ENCODE measurements at regions not wholly inside any gene's neighbourhood (a gene's known extent, or its start where the extent isn't known, plus 50 kb on each side); places are given as distances from the start of the nearest gene placed in this dataset.

DNA sequence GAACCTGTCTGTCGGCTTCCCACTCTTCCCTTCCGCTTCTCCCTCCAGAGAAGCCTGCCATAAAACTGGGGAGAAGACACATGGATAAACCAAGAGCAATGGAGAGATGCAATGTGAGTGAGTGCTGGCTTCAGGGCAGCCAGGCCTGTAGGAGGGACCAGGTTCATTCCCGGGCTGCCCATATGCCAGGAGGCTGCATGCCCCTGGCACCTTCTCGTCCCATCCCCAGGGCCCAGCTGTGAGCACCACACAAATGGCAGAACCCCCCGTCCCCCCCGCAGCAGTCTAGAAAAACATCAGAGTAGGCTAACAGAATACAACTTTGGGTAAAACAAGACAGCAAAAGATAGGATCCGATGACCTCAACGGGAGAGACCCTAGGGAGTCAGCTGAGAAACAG is 341.3 kb upstream of the SHH start:
- Histone ChIP-seq H3K4me1 (replicated peaks) (no peaks in the 10 kb centered on the region), H3K9me3 (no peaks in the 10 kb centered on the region), H3K27ac (no peak overlapping the region), H3K4me3 (no peak overlapping the region), H3K36me3 (no peaks in the 10 kb centered on the region), H3K27me3 (replicated peaks; ENCODE audit: insufficient read depth) (no peaks in the 10 kb centered on the region)
- intact Hi-C loops (cut with DNase I): no loop called here
- DNase-seq (ENCODE audit: low spot score): no peak
- WGBS: 91% methylated on average over 8 of the region's 8 CpGs
- no peak for TF ChIP-seq POLR2AphosphoS5 (IDR thresholded peaks at IDR 0.05)
- TF ChIP-seq, protein P1, sequence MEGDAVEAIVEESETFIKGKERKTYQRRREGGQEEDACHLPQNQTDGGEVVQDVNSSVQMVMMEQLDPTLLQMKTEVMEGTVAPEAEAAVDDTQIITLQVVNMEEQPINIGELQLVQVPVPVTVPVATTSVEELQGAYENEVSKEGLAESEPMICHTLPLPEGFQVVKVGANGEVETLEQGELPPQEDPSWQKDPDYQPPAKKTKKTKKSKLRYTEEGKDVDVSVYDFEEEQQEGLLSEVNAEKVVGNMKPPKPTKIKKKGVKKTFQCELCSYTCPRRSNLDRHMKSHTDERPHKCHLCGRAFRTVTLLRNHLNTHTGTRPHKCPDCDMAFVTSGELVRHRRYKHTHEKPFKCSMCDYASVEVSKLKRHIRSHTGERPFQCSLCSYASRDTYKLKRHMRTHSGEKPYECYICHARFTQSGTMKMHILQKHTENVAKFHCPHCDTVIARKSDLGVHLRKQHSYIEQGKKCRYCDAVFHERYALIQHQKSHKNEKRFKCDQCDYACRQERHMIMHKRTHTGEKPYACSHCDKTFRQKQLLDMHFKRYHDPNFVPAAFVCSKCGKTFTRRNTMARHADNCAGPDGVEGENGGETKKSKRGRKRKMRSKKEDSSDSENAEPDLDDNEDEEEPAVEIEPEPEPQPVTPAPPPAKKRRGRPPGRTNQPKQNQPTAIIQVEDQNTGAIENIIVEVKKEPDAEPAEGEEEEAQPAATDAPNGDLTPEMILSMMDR (IDR thresholded peaks at IDR 0.05): no peak
- no peak for TF ChIP-seq POLR2A (IDR thresholded peaks at IDR 0.05)

DNA sequence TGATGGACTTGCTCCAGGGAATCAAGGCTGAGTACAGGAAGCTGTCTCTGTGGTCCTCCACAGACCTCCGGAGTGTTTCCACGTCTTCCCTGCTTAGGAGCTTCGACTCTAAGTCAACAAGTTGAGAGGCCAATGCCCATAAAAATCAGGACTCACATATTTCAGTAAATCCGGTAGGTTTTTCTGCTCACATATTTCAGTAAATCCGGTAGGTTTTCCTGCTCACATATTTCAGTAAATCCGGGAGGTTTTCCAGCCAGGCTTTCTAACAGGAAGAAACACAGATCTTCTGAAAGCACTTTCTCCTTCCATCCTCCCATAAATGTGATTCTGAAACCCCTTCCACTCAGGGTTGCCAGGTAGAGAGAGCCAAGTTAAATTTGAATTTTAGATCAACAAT is 340.1 kb upstream of the SHH start:
- H3K4me1 ChIP-seq (replicated peaks): no peaks in the 10 kb centered on the region
- no peaks in the 10 kb centered on the region for H3K9me3 ChIP-seq
- WGBS: 14% methylated on average over 6 of the region's 6 CpGs
- TF ChIP-seq POLR2A (IDR thresholded peaks at IDR 0.05) (no peak), POLR2AphosphoS5 (IDR thresholded peaks at IDR 0.05) (no peak)
- TF ChIP-seq, protein P1 (IDR thresholded peaks at IDR 0.05): no peak
- H3K27ac ChIP-seq: no peak overlapping the region
- H3K4me3 ChIP-seq: no peak overlapping the region
- H3K27me3 ChIP-seq (replicated peaks; ENCODE audit: insufficient read depth): no peaks in the 10 kb centered on the region
- no peak for DNase-seq (ENCODE audit: low spot score)
- intact Hi-C loops (cut with DNase I): no loop called here
- no peaks in the 10 kb centered on the region for H3K36me3 ChIP-seq

DNA sequence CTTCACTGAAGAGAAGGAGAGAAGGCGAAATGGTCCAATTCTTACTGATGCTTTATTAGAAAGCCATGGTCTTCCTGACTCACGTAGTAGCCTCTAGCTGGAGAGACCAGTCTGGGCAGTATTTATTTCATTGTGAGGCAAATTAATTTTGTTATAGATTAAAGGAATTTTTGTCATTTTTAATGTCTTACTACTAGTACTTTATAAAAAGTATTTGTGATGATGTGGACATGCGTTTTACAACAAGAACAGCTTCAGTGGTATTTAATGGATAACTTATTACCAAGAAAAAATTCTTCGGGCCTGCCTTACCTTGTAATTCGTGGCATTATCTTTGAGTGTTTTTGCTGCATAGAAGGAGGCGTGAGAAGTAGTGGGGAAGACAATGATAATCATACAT is 339.4 kb upstream of the SHH start:
- H3K27me3 ChIP-seq (replicated peaks; ENCODE audit: insufficient read depth): no peaks in the 10 kb centered on the region
- no peaks in the 10 kb centered on the region for H3K4me1 ChIP-seq (replicated peaks)
- DNase-seq (ENCODE audit: low spot score): no peak
- no peak overlapping the region for H3K27ac ChIP-seq
- WGBS: 30% methylated on average over 6 of the region's 6 CpGs
- intact Hi-C loops (cut with DNase I): no loop called here
- H3K9me3 ChIP-seq: no peaks in the 10 kb centered on the region
- no peak overlapping the region for H3K4me3 ChIP-seq
- TF ChIP-seq POLR2A (IDR thresholded peaks at IDR 0.05) (no peak), POLR2AphosphoS5 (IDR thresholded peaks at IDR 0.05) (no peak)
- TF ChIP-seq, protein P1 (IDR thresholded peaks at IDR 0.05): no peak
- H3K36me3 ChIP-seq: no peaks in the 10 kb centered on the region

DNA sequence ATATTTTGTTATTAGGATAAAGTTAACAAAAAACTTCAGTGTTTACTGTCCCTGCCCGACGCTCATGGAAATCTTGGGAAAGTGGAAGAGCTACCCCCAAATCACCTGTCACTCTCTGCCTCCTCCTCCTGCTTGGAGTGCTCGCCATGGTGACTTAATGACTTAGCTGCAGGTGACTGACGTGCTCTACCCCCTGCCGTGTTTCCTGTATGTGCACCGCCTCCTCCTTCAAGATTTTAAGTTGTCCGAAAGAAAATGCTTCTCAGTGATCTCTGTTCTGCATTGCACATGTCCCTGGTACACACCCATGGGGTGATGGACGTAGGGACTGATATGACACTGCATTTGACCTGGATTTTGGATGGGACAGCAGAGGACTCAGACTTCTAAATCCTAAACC is 338.8 kb upstream of the SHH start:
- Histone ChIP-seq H3K9me3 (no peaks in the 10 kb centered on the region), H3K27me3 (replicated peaks; ENCODE audit: insufficient read depth) (no peaks in the 10 kb centered on the region), H3K4me3 (no peak overlapping the region), H3K27ac (no peak overlapping the region), H3K4me1 (replicated peaks) (no peaks in the 10 kb centered on the region), H3K36me3 (no peaks in the 10 kb centered on the region)
- no peak for DNase-seq (ENCODE audit: low spot score)
- TF ChIP-seq, protein P1 (IDR thresholded peaks at IDR 0.05): no peak
- no peak for TF ChIP-seq POLR2AphosphoS5 (IDR thresholded peaks at IDR 0.05)
- no peak for TF ChIP-seq POLR2A (IDR thresholded peaks at IDR 0.05)
- intact Hi-C loops (cut with DNase I): no loop called here
- WGBS: 50% methylated on average over 8 of the region's 8 CpGs

DNA sequence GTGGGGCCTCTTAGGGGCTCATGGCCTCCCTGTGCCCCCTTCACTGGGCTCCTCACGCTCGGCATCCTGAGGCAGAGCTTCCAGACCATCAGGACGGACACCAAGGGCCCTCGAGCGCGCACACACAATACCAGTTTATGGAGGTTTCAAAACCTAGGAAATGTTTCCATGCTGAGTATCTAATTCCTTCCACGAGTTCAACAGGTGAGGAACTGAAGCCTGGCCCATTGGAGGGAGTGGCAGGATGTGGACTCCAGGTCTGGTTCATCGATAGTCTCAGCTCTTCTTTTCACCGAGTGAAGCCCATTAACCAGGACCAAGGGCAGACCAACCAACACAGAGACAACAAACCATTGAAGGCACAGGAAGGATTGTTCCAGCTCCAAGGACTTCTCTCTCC is 336.7 kb upstream of the SHH start:
- no peak overlapping the region for H3K27ac ChIP-seq
- H3K36me3 ChIP-seq: no peaks in the 10 kb centered on the region
- TF ChIP-seq, protein P1 (IDR thresholded peaks at IDR 0.05): no peak
- no peak for TF ChIP-seq POLR2AphosphoS5 (IDR thresholded peaks at IDR 0.05)
- no peak for TF ChIP-seq POLR2A (IDR thresholded peaks at IDR 0.05)
- H3K4me1 ChIP-seq (replicated peaks): no peaks in the 10 kb centered on the region
- intact Hi-C loops (cut with DNase I): no loop called here
- DNase-seq (ENCODE audit: low spot score): no peak
- WGBS: 96% methylated on average over 9 of the region's 9 CpGs
- no peak overlapping the region for H3K4me3 ChIP-seq
- no peaks in the 10 kb centered on the region for H3K27me3 ChIP-seq (replicated peaks; ENCODE audit: insufficient read depth)
- H3K9me3 ChIP-seq: no peaks in the 10 kb centered on the region
